H9 (cell line): ENCODE measurements at regions not wholly inside any gene's neighbourhood (a gene's known extent, or its start where the extent isn't known, plus 50 kb on each side); places are given as distances from the start of the nearest gene placed in this dataset.

Source experiments
- DNase-seq: peaks from one replicate; pipeline ENCODE4 v3.0.0-alpha.2; 2017
- H2AFZ ChIP-seq: one replicate; pipeline ENCODE4 v1.6.1; 2013; ENCODE audit warnings: mild to moderate bottlenecking, low read length, control low read depth, moderate library complexity
- H2AK5ac ChIP-seq: 2 replicates; pipeline ENCODE4 v1.6.1; 2013; ENCODE audit warnings: low read length, control low read depth, mixed read lengths; ENCODE audit not compliant: insufficient read length
- H2BK120ac ChIP-seq: one replicate; pipeline ENCODE4 v1.6.1; 2013; ENCODE audit warnings: low read depth, mild to moderate bottlenecking, low read length, control low read depth, inconsistent platforms; ENCODE audit not compliant: poor library complexity, severe bottlenecking
- H2BK12ac ChIP-seq: 2 replicates; pipeline ENCODE4 v1.6.1; 2013; ENCODE audit warnings: low read length, control low read depth, mixed read lengths, low read depth; ENCODE audit not compliant: insufficient read length
- H2BK15ac ChIP-seq: 2 replicates; pipeline ENCODE4 v1.6.1; 2013; ENCODE audit warnings: low read depth, low read length, control low read depth
- H2BK20ac ChIP-seq: one replicate; pipeline ENCODE4 v1.6.1; 2013; ENCODE audit warnings: low read depth, mild to moderate bottlenecking, low read length, control low read depth, inconsistent platforms; ENCODE audit not compliant: poor library complexity, severe bottlenecking
- H2BK5ac ChIP-seq: 2 replicates; pipeline ENCODE4 v1.6.1; 2013; ENCODE audit warnings: low read length, control low read depth, mixed read lengths; ENCODE audit not compliant: insufficient read length
- H3K14ac ChIP-seq: 2 replicates; pipeline ENCODE4 v1.6.1; 2013; ENCODE audit warnings: low read length, control low read depth; ENCODE audit not compliant: insufficient read depth
- H3K18ac ChIP-seq: 2 replicates; pipeline ENCODE4 v1.6.1; 2013; ENCODE audit warnings: low read depth, mild to moderate bottlenecking, mixed read lengths, low read length, control low read depth; ENCODE audit not compliant: insufficient read length
- H3K23ac ChIP-seq: 2 replicates; pipeline ENCODE4 v1.6.1; 2013; ENCODE audit warnings: low read length, control low read depth, mixed read lengths, low read depth; ENCODE audit not compliant: insufficient read length
- H3K23me2 ChIP-seq: 2 replicates; pipeline ENCODE4 v1.6.1; 2013; ENCODE audit warnings: low read depth, mild to moderate bottlenecking, mixed read lengths, low read length, control low read depth; ENCODE audit not compliant: insufficient read length, poor library complexity, severe bottlenecking
- H3K27ac ChIP-seq: 2 replicates; pipeline ENCODE4 v1.5.1; 2013; ENCODE audit warnings: low read length, control low read depth, mixed read lengths, low read depth; ENCODE audit not compliant: insufficient read length
- H3K27me3 ChIP-seq: 2 replicates; pipeline ENCODE4 v1.6.1; 2013; ENCODE audit warnings: low read length, control low read depth, inconsistent platforms; ENCODE audit not compliant: insufficient read depth
- H3K4ac ChIP-seq: 2 replicates; pipeline ENCODE4 v1.6.1; 2013; ENCODE audit warnings: low read depth, mild to moderate bottlenecking, control low read depth, inconsistent platforms, low read length, moderate library complexity
- H3K4me1 ChIP-seq: 2 replicates; pipeline ENCODE4 v1.6.1; 2013; ENCODE audit warnings: low read length, control low read depth, inconsistent platforms; ENCODE audit not compliant: insufficient read depth
- H3K4me2 ChIP-seq: 2 replicates; pipeline ENCODE4 v1.6.1; 2013; ENCODE audit warnings: low read length, control low read depth, mixed read lengths; ENCODE audit not compliant: insufficient read length, insufficient read depth
- H3K56ac ChIP-seq: 2 replicates; pipeline ENCODE4 v1.6.1; 2013; ENCODE audit warnings: low read depth, mild to moderate bottlenecking, mixed read lengths, low read length, control low read depth; ENCODE audit not compliant: insufficient read length
- H3K79me1 ChIP-seq: 2 replicates; pipeline ENCODE4 v1.6.1; 2013; ENCODE audit warnings: low read depth, mild to moderate bottlenecking, moderate library complexity, low read length, control low read depth, inconsistent platforms; ENCODE audit not compliant: insufficient read depth, poor library complexity, severe bottlenecking
- H3K79me2 ChIP-seq: 2 replicates; pipeline ENCODE4 v1.6.1; 2013; ENCODE audit warnings: low read length, control low read depth, inconsistent platforms; ENCODE audit not compliant: insufficient read depth
- H3K9ac ChIP-seq: 2 replicates; pipeline ENCODE4 v1.6.1; 2013; ENCODE audit warnings: low read length, control low read depth, mixed read lengths; ENCODE audit not compliant: insufficient read length; ENCODE audit errors: extremely low read depth
- H3K9me3 ChIP-seq: one replicate; pipeline ENCODE4 v1.6.1; 2013; ENCODE audit warnings: low read depth, low read length, inconsistent platforms; ENCODE audit not compliant: control insufficient read depth
- H3T11ph ChIP-seq: one replicate; pipeline ENCODE4 v1.6.1; 2013; ENCODE audit warnings: mild to moderate bottlenecking, low read length, control low read depth, inconsistent platforms
- H4K20me1 ChIP-seq: one replicate; pipeline ENCODE4 v1.6.1; 2013; ENCODE audit not compliant: control insufficient read depth, insufficient read length, insufficient read depth
- H4K5ac ChIP-seq: 2 replicates; pipeline ENCODE4 v1.6.1; 2013; ENCODE audit warnings: low read depth, mild to moderate bottlenecking, mixed read lengths, low read length, control low read depth; ENCODE audit not compliant: insufficient read length
- H4K8ac ChIP-seq: replicated peaks from 2 replicates; pipeline ENCODE4 v1.6.1; 2013; ENCODE audit warnings: low read length, control low read depth, mixed read lengths, low read depth; ENCODE audit not compliant: insufficient read length
- H4K91ac ChIP-seq: 2 replicates; pipeline ENCODE4 v1.6.1; 2013; ENCODE audit warnings: low read depth, mild to moderate bottlenecking, moderate library complexity, mixed read lengths, low read length, control low read depth; ENCODE audit not compliant: insufficient read length
- H3K27ac Mint-ChIP-seq, 3 experiments: 2 replicates in 2 of 3; 3 replicates in 1 of 3; pipeline ENCODE4 v1.8.0; 2020 to 2021; ENCODE audit warnings: mixed read lengths in 3 of 3, mild to moderate bottlenecking in 1 of 3, moderate library complexity in 1 of 3
- H3K27me3 Mint-ChIP-seq: 2 replicates; pipeline ENCODE4 v1.8.0; 2021; ENCODE audit warnings: low read depth, mild to moderate bottlenecking, moderate library complexity, mixed read lengths
- H3K36me3 Mint-ChIP-seq, 3 experiments: 2 replicates in 2 of 3; 3 replicates in 1 of 3; pipeline ENCODE4 v1.8.0; 2020 to 2021; ENCODE audit warnings: low read depth in 3 of 3, mixed read lengths in 3 of 3; ENCODE audit not compliant: insufficient read depth in 1 of 3
- H3K4me1 Mint-ChIP-seq, 2 experiments: 2 replicates each; pipeline ENCODE4 v1.8.0; 2020; ENCODE audit warnings: mixed read lengths in 2 of 2
- H3K4me3 Mint-ChIP-seq, 2 experiments: 2 replicates in 1 of 2; 3 replicates in 1 of 2; pipeline ENCODE4 v1.8.0; 2020 to 2021; ENCODE audit warnings: mild to moderate bottlenecking in 2 of 2, mixed read lengths in 2 of 2, moderate library complexity in 1 of 2
- H3K9me3 Mint-ChIP-seq, 2 experiments: 2 replicates in 1 of 2; 3 replicates in 1 of 2; pipeline ENCODE4 v1.8.0; 2020; ENCODE audit warnings: mild to moderate bottlenecking in 2 of 2, mixed read lengths in 2 of 2, moderate library complexity in 1 of 2
- WGBS: extraction: QIAGEN DNeasy Blood & Tissue Kit; methylation state at CpG from one replicate; pipeline ENCODE4 v1.1.7; 2013; ENCODE audit warnings: missing lambda C conversion rate, low lambda C conversion rate, mixed read lengths; ENCODE audit not compliant: insufficient read length; ENCODE audit errors: extremely low coverage; 5-methylcytosine and 5-hydroxymethylcytosine counted together
- TF ChIP-seq, protein P1 (sequence below): fragments of 200-600 bp; sonication (generic); conservative IDR thresholded peaks from 3 replicates; pipeline ENCODE4 v1.8.0; 2021; ENCODE audit warnings: antibody characterized with exemption, mild to moderate bottlenecking

DNA sequence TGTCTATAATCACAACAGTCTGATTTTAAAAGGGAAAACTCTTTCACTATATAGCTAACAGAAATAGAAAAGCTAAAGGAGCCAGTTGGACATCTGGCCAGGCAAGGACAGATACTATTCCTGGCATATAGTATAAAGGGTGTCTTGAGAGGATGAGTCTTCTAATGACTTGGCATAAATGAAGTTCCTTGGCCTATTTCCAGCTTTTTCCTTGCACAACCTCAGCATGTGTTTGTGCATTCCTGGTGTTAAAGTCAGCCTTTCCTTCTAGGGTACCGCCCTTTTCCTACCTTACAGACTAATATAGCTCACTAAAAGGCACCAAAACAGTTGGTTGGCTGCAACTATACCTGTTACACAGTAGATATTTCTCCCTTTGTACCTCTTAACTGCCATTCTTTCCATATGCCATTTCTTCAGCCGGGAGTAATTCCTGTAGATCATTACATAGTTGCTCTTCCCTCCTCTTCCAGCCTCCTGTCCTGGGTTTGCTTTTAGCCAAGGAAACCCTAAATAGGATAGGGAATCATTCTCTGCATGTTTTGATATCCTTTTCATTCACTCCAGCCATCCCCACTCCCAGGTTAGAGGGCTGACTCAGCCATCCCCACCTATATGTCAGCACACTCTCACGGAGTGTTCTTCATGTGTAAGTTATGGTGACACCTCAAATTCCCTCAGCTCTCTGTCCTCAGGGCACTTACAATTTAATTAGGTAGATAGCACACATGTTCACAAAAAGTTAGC, 102.1 kb upstream of the MDFIC start:
- Histone ChIP-seq H3K4me2 (no peak overlapping the region), H2AFZ (no peak overlapping the region), H2BK5ac (no peak overlapping the region), H2BK20ac (no peak overlapping the region), H3K18ac (no peak overlapping the region), H4K20me1 (no peaks in the 10 kb centered on the region), H2BK15ac (no peak overlapping the region), H3K23ac (no peak overlapping the region), H2AK5ac (no peak overlapping the region), H4K8ac (no peak overlapping the region), H4K5ac (no peak overlapping the region), H3K27me3 (no peaks in the 10 kb centered on the region), H3K27ac (no peak overlapping the region), H3K23me2 (no peaks in the 10 kb centered on the region), H3K56ac (no peak overlapping the region), H3K4ac (no peak overlapping the region), H3T11ph (no peak overlapping the region), H3K14ac (no peak overlapping the region), H3K4me1 (peaks cover 5% of the 10 kb centered on the region; the same call in 1 of the 2 replicates), H3K9me3 (no peaks in the 10 kb centered on the region), H3K79me1 (no peaks in the 10 kb centered on the region), H3K79me2 (no peaks in the 10 kb centered on the region), H2BK12ac (no peak overlapping the region), H2BK120ac (no peak overlapping the region), H4K91ac (no peak overlapping the region), H3K9ac (no peak overlapping the region)
- DNase-seq: no peak
- no CpG with 5 or more reads among the region's 3 CpGs for WGBS
- H3K27ac Mint-ChIP-seq: no peak overlapping the region; a peak in 1 of 7 replicates
- no peak overlapping the region for H3K4me3 Mint-ChIP-seq
- peaks cover 3% of the 10 kb centered on the region in 2 experiments; a peak in 2 of 5 replicates for H3K9me3 Mint-ChIP-seq
- TF ChIP-seq, protein P1, sequence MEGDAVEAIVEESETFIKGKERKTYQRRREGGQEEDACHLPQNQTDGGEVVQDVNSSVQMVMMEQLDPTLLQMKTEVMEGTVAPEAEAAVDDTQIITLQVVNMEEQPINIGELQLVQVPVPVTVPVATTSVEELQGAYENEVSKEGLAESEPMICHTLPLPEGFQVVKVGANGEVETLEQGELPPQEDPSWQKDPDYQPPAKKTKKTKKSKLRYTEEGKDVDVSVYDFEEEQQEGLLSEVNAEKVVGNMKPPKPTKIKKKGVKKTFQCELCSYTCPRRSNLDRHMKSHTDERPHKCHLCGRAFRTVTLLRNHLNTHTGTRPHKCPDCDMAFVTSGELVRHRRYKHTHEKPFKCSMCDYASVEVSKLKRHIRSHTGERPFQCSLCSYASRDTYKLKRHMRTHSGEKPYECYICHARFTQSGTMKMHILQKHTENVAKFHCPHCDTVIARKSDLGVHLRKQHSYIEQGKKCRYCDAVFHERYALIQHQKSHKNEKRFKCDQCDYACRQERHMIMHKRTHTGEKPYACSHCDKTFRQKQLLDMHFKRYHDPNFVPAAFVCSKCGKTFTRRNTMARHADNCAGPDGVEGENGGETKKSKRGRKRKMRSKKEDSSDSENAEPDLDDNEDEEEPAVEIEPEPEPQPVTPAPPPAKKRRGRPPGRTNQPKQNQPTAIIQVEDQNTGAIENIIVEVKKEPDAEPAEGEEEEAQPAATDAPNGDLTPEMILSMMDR: no peak
- H3K36me3 Mint-ChIP-seq: no peaks in the 10 kb centered on the region; a peak in 2 of 7 replicates
- H3K27me3 Mint-ChIP-seq: no peaks in the 10 kb centered on the region
- peaks cover 40 to 44% of the 10 kb centered on the region in 2 experiments for H3K4me1 Mint-ChIP-seq
